LoVo (cell line): ENCODE measurements at regions not wholly inside any gene's neighbourhood (a gene's known extent, or its start where the extent isn't known, plus 50 kb on each side); places are given as distances from the start of the nearest gene placed in this dataset.
"Not testable (repeated sequence)": the region's sequence is repeated elsewhere in the genome, so short reads cannot be mapped to it uniquely, and the experiment has no call there.

Experiments
- DNase-seq: peaks from one replicate; pipeline ENCODE4 v3.0.0-alpha.2; 2016; ENCODE audit warnings: low spot score

DNA sequence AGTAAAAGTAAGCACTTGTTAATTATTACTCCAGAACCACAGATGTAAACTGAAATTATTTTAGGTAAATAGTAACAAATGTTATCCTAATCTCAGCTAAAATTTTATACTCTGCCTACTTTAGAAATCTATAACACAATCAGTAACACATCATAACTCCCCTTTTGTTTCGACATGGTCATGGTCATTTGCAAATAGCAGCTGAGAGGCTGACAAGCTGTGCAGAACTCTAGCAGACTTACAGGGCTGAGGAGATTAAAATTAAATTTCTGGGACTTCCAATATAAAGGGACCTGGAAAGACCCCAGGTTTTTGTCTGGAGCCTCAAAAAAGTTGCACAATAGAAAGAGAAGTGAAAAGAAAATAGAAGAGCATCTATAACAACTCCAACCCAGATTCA lies 88.8 kb downstream of the PRL start:
- no peak for DNase-seq

DNA sequence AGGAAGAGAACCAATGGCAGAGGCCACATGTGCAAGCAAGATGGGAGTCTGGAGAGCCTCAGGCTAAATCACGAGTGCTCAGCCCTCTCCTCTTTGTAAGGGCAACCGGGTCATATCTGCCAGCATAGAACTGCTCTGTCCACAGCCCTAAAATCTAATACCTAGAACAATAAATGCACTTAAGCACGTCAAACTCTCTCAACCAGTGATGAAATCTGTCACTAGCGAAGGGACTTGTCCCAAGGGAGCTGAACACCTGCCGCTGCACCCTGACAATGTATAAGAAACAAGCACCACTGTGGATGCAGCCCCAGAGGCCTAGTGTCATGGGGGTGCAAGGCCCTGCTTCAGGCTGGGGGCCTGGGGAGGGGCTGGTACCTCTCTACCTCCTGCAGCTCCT lies 82.5 kb downstream of the PRL start:
- DNase-seq, result no peak

DNA sequence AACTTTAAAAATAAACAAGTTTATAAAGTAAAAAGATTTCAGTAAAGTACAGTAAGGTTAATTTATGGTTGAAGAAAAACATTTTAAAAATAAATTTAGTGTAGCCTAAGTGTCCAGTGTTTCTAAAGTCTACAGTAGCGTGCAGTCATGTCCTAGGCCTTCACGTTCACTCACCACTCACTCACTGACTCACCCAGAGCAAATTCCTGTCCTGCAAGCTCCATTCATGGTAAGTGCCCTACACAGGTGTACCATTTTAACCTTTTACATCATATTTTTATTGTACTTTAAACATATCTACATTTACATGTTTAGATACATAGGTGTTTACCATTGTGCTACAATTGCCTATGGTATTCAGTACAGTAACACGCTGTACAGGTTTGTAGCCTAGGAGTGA lies 81.4 kb downstream of the PRL start:
- not testable (repeated sequence) for DNase-seq

DNA sequence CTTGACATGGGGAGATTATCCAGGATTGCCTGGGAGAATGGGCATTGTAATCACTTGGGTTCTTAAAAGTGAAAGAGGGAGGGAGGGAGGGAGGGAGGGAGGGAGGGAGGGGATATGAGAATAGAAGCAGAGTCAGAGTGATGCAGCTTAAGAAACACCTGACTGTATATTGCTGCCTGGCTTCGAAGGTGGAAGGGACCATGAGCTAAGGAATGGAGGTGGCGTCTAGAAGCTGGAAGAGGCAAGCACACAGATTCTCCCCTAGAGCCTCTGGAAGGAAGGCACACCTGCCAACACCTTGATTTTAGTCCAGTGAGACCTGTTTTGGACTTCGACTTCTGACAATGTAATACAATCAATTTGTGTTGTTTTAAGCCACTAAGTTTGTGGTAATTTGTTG lies 78.4 kb downstream of the PRL start:
- DNase-seq, result no peak

DNA sequence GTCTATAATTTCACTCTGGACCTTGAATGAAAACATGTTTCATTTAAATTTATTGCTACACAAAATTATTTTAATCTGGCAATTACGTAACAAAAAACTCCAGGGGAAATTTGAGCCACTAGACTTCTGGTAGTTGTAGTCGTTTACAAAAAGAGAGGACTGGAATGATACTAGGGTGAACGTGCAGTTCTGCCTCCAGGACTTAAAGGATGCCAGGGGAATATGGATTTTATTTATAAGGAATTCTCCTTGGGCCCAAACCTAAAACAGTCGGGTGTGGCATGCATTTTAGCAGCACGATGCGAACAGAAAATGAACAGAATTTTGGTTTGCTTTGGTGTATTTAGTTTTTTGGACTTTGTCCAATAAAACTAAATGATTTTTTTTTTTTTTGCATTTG lies 76.9 kb downstream of the PRL start:
- DNase-seq, result no peak

DNA sequence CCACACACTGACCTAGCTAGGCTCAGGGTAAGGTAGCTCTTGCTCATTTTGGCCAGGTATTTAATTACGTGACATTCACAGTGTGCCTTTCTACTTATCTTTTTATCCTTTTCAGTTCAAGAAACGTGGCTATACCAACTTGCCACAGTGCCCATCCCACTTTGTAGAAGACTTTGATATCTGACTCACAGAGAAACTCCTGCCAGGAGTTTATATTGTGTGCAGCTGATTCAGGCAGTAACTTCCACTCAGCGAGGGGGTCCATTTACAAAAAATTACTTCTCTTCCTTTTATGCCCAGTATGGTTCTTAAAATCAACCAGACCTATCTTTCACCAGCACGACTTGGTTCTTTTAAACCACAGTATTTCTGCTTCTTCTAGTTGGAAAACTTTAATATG lies 75.6 kb downstream of the PRL start:
- peak; percentile 5 for DNase-seq

DNA sequence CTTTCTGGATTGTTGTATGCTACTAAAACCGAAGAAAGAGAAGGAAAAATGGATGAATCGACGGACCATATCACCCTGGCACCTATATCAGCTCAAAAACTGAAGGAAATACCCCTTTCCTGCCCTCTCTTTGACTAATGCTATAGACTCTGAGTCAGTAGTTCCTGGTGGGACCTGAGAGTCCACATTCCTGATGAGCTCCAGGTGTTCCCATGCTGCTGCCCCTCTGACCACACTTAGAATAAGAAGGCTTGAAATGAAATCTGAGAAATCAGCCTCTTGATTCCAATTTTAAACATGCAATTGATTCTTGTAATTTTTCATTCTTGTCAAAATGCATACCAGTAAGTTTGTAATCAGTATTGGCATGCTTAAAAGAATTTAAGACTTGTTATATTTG lies 75.2 kb downstream of the PRL start:
- no peak for DNase-seq

DNA sequence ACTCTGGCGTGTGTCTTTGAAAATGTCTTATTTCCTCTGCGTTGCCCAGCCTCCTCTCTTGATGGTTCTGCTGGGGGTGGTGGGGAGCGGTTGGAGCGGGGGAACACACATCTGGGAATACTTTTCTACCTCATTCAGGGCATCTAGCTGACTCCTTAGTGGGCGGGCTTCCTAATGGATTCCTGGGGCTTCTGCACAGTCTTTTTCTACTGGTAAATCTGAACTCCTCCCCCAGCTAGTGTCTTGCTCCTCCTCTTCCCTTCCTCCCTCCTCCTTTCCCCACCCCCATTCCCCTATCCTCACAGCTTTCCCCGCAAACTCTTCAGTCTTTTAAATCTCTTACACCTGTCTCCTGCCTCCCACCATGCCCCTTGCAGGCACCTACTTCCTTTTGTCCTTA lies 74.4 kb downstream of the PRL start:
- DNase-seq, result no peak

DNA sequence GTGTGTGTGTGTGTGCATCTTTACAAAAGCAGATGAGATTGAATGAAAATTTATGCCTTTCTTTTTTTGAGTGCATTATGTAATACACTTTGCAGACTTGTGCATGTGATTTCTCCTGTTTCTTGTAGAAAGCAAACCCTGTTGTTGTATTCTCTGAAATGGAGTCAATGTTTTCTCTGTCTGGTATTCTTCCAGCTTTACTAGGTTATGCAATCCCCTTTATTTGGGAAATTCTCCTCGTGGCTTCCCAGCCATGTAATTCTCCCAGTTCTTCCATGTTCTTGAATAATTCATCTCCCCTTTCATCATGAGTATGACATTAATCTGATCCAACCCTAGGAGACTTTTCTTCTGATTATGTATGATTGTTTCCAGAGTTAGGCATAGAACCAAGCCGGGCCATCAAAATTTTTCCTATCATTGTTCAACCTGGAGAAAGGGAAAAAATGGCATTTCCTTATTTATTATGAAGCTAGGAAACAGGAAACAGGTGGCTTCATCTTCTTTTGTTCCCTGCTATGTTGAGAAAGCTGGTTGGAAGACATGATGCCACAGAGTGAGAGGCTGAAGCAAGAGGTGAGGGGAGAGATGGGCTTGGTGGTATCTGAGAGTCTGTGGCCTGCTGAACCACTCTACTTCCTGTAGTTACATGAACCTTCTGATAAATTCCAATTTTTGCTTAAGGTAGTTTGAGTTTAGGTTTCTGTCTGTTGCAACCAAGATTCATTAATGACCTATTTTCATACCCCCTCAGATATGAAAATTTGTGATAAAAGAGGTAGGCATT lies 68.8 kb downstream of the PRL start:
- DNase-seq, result no peak

DNA sequence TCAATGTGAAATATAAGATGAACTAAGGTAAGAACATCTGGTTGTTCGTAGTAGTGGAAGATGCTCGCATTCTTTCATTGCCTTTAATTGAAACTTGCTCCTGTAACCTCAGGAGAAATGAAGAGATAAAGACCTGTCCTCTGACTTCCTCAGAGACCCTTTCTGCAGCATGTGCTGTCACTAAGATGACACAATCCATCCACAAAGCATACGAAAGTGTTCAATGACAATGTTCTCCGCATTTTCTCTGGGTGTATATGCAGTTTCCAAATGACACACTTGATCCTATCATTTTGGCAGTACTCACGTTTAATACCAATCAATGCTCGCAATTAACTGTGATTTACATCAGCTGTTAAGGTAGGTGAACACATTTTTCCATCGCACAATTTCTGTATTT lies 65.8 kb downstream of the PRL start:
- no peak for DNase-seq

DNA sequence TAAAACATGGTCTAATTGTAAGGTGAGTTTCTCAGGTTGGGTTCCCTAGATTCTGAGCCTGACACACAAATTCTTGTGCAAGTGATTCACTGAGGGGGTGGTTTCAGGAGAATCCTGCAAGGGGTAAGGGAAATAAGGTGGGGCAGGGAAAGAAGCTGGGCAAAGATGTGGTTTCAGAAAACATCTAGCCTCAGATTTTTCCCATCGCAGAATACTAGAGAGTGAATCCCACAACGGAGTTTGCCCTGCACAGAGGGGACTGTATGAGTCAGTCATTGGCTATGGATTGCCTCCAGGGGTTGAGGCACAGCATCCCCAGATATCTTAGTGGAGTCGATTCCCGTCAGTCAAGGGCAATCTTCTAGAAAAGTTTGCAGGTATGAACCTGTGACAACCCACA lies 65.2 kb downstream of the PRL start:
- DNase-seq, result no peak

DNA sequence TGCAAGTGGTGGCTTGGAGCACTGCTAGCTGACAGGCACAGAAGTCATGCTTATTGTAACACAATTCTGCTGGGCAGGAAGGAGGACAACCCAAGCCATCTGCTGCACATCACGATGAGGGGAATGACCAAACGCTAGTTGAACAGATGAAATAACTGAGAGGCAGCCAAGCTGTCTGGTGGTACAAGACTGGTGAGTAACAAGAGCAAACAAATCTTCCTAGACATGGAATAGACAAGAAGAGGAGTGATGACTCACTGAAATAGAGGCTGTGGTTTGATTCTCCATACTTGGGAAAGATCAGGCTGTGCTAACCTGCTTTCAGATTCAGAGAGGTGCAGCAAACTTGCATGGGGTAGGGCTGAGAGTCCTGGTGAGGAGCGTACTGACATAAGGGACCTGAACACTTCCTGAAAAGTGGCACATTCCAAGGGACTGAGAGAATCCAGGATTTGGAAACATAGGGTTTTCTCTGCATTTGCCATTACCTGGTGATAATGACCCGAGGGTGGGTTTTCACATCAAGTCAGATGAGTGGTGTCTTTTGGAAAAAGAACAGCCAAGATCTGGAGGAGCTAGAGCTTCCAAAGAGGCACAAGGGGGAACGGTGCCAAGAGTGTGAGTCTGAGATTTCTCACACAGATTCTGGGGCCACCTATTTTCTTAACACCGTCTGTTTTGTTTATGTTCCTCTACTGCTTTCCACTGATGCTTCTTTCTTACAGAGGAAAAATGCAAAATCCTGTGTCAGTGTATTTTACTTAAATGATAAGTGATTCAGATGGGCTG lies 60.0 kb downstream of the PRL start:
- peak; percentile 31 for DNase-seq
